Common myeloid progenitor, CD34-positive (primary cell): ENCODE measurements at regions not wholly inside any gene's neighbourhood (a gene's known extent, or its start where the extent isn't known, plus 50 kb on each side); places are given as distances from the start of the nearest gene placed in this dataset.

Source experiments
- CTCF ChIA-PET: fragments of 350-600 bp; sonication (Branson Sonifier 250); formaldehyde crosslinking; loops from one replicate; lab custom pipeline; 2021; ENCODE audit warnings: antibody characterized with exemption; lab: Charles Lee
- POLR2A ChIA-PET: fragments of 350-600 bp; sonication (Branson Sonifier 250); formaldehyde crosslinking; loops from one replicate; lab custom pipeline; 2021; ENCODE audit warnings: antibody characterized with exemption; lab: Charles Lee
- DNase-seq, 3 donors: peaks; one replicate each; pipeline versions ENCODE4 v3.0.0 to v3.0.0-alpha.2; 2013
- H3K27ac ChIP-seq, 2 experiments: 1 replicate in 1 of 2; 2 replicates in 1 of 2; pipeline ENCODE4 v1.7.0; 2013; ENCODE audit warnings: inconsistent platforms in 2 of 2, low read length in 2 of 2, mild to moderate bottlenecking in 2 of 2, low read depth in 1 of 2, moderate library complexity in 1 of 2; ENCODE audit not compliant: severe bottlenecking in 2 of 2, insufficient read depth in 1 of 2, poor library complexity in 1 of 2
- H3K27me3 ChIP-seq, 5 experiments: replicated peaks in 2 of 5; 1 replicate in 3 of 5; 2 replicates in 2 of 5; pipeline versions ENCODE4 v1.6.1 to v1.7.0; 2013; ENCODE audit warnings: low read length in 4 of 5, mild to moderate bottlenecking in 2 of 5, moderate library complexity in 2 of 5, inconsistent platforms in 1 of 5; ENCODE audit not compliant: insufficient read depth in 5 of 5, control insufficient read depth in 4 of 5
- H3K36me3 ChIP-seq, 4 experiments: 1 replicate in 2 of 4; 2 replicates in 2 of 4; pipeline versions ENCODE4 v1.6.1 to v1.7.0; 2013; ENCODE audit warnings: low read length in 3 of 4, control low read depth in 1 of 4, mild to moderate bottlenecking in 1 of 4; ENCODE audit not compliant: control insufficient read depth in 4 of 4, insufficient read depth in 4 of 4
- H3K4me1 ChIP-seq, 4 experiments: 1 replicate in 3 of 4; 2 replicates in 1 of 4; pipeline versions ENCODE4 v1.6.1 to v1.7.1; 2013; ENCODE audit warnings: low read length in 3 of 4, mild to moderate bottlenecking in 3 of 4, control low read depth in 1 of 4, inconsistent platforms in 1 of 4, moderate library complexity in 1 of 4; ENCODE audit not compliant: control insufficient read depth in 4 of 4, insufficient read depth in 4 of 4; ENCODE audit errors: control extremely low read depth in 1 of 4
- H3K4me3 ChIP-seq, 7 experiments: 1 replicate in 4 of 7; 2 replicates in 3 of 7; pipeline versions ENCODE4 v1.5.1 to v1.7.0; 2013; ENCODE audit warnings: mild to moderate bottlenecking in 7 of 7, low read length in 6 of 7, moderate library complexity in 6 of 7, inconsistent platforms in 2 of 7, low read depth in 2 of 7, control low read depth in 1 of 7; ENCODE audit not compliant: insufficient read depth in 4 of 7, control insufficient read depth in 1 of 7; ENCODE audit errors: extremely low read depth in 1 of 7
- H3K9me3 ChIP-seq, 5 experiments: 1 replicate in 4 of 5; 2 replicates in 1 of 5; pipeline versions ENCODE4 v1.6.1 to v1.7.1; 2013; ENCODE audit warnings: low read length in 4 of 5, mild to moderate bottlenecking in 2 of 5, inconsistent platforms in 1 of 5, low read depth in 1 of 5, moderate library complexity in 1 of 5; ENCODE audit not compliant: control insufficient read depth in 4 of 5, insufficient read depth in 2 of 5; ENCODE audit errors: control extremely low read depth in 1 of 5
- WGBS: methylation state at CpG from one replicate; pipeline ENCODE4 v1.1.5; 2013; ENCODE audit not compliant: insufficient coverage; 5-methylcytosine and 5-hydroxymethylcytosine counted together

GRCh38 chr5:57036761-57037160 is 84.8 kb upstream of the MIER3 start:
- no peak for DNase-seq
- H3K36me3 ChIP-seq, result no peaks in the 10 kb centered on the region
- POLR2A ChIA-PET, result no interaction called here
- no peak overlapping the region for H3K27ac ChIP-seq
- H3K9me3 ChIP-seq, result no peaks in the 10 kb centered on the region
- H3K27me3 ChIP-seq, result no peaks in the 10 kb centered on the region
- WGBS, result 96% methylated on average over 3 of the region's 3 CpGs
- CTCF ChIA-PET, result no interaction called here
- H3K4me3 ChIP-seq, result no peak overlapping the region
- peaks cover 0 to 3% (median under 1%) of the 10 kb centered on the region in 4 experiments for H3K4me1 ChIP-seq

DNA sequence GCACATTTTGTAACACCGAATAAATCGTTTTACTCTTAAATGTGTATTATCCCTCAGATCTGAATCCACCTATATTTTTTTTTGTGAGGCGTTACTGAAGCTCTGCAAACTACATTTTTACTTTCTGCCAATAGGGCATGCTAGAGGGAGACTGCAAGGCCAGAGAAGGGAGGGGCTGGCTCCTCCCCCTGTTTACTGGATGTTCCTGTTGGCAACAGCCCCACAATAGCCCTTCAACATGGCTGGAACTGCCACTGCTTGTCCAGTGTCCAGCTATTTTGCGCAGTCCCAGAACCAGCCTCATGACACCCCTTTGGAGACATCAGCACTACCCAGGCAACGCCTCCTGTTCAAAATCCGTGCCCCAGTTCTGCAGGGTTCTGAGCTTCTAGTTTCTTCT is 85.4 kb upstream of the MIER3 start:
- H3K4me1 ChIP-seq, result peaks cover 0 to under 1% (median 0%) of the 10 kb centered on the region in 4 experiments
- no peaks in the 10 kb centered on the region for H3K27me3 ChIP-seq
- H3K27ac ChIP-seq, result no peak overlapping the region
- WGBS, result 100% methylated on average over 3 of the region's 6 CpGs
- ChIA-PET CTCF (no interaction called here), POLR2A (no interaction called here)
- no peak overlapping the region for H3K4me3 ChIP-seq
- H3K9me3 ChIP-seq, result no peaks in the 10 kb centered on the region
- DNase-seq, result no peak
- no peaks in the 10 kb centered on the region for H3K36me3 ChIP-seq

- Histone ChIP-seq H3K27ac (no peak overlapping the region), H3K4me3 (no peak overlapping the region), H3K27me3 (no peaks in the 10 kb centered on the region), H3K4me1 (no peaks in the 10 kb centered on the region), H3K9me3 (no peaks in the 10 kb centered on the region), H3K36me3 (no peaks in the 10 kb centered on the region)
- ChIA-PET POLR2A (no interaction called here), CTCF (interaction anchor here (0.6 kb wide), 1 partner anchor 737 kb away, joined by 3 read pairs; no protein-coding TSS in a partner anchor)
- DNase-seq, result no peak
- 89% methylated on average over 1 of the region's 1 CpG for WGBS
Measured at GRCh38 chr5:57041570-57041969, 89.6 kb upstream of the MIER3 start.

GRCh38 chr5:57042524-57042931 is 90.6 kb upstream of the MIER3 start:
- Histone ChIP-seq H3K4me3 (no peak overlapping the region), H3K4me1 (no peaks in the 10 kb centered on the region), H3K36me3 (no peaks in the 10 kb centered on the region), H3K27me3 (no peaks in the 10 kb centered on the region), H3K27ac (no peak overlapping the region), H3K9me3 (no peaks in the 10 kb centered on the region)
- no peak for DNase-seq
- POLR2A ChIA-PET, result no interaction called here
- WGBS, result 100% methylated on average over 3 of the region's 3 CpGs
- CTCF ChIA-PET, result no interaction called here

- POLR2A ChIA-PET, result no interaction called here
- no peak for DNase-seq
- no peaks in the 10 kb centered on the region for H3K36me3 ChIP-seq
- H3K27ac ChIP-seq, result no peak overlapping the region
- no peak overlapping the region for H3K4me3 ChIP-seq
- H3K27me3 ChIP-seq, result no peaks in the 10 kb centered on the region
- CTCF ChIA-PET, result no interaction called here
- no peaks in the 10 kb centered on the region for H3K4me1 ChIP-seq
- H3K9me3 ChIP-seq, result no peaks in the 10 kb centered on the region
Measured at GRCh38 chr5:57054135-57054534, 102.2 kb upstream of the MIER3 start.

DNA sequence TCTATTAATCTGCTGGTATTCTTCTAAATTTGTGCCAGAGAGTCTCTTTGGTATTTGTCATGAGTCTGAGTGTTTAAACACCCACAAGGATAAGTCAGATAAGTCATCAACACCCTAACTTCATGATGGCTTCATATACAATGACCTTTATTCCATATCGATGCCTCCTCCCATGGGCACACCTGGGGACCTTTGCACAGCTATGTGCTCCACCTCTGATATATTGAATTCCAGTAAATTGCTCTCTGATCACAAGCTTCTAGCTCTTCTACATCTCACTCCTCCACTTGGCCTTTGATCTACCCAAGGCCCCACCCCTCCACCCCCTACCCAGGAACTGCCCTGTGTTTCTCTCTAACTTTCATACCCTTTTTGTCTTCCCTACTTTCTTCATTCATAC is 102.7 kb upstream of the MIER3 start:
- no peak for DNase-seq
- POLR2A ChIA-PET, result no interaction called here
- 100% methylated on average over 1 of the region's 1 CpG for WGBS
- no peak overlapping the region for H3K4me3 ChIP-seq
- H3K4me1 ChIP-seq, result no peaks in the 10 kb centered on the region
- H3K27ac ChIP-seq, result no peak overlapping the region
- H3K9me3 ChIP-seq, result no peaks in the 10 kb centered on the region
- H3K36me3 ChIP-seq, result no peaks in the 10 kb centered on the region
- H3K27me3 ChIP-seq, result no peaks in the 10 kb centered on the region
- CTCF ChIA-PET, result no interaction called here

GRCh38 chr5:57055731-57056130 is 103.8 kb upstream of the MIER3 start:
- WGBS, result no CpG with 5 or more reads among the region's 1 CpG
- no peaks in the 10 kb centered on the region for H3K4me1 ChIP-seq
- H3K27ac ChIP-seq, result no peak overlapping the region
- DNase-seq, result no peak
- H3K27me3 ChIP-seq, result no peaks in the 10 kb centered on the region
- ChIA-PET POLR2A (no interaction called here), CTCF (no interaction called here)
- H3K4me3 ChIP-seq, result no peak overlapping the region
- H3K9me3 ChIP-seq, result no peaks in the 10 kb centered on the region
- H3K36me3 ChIP-seq, result no peaks in the 10 kb centered on the region
